ENCODE measurements at regions not wholly inside any gene's neighbourhood (a gene's known extent, or its start where the extent isn't known, plus 50 kb on each side); places are given as distances from the start of the nearest gene placed in this dataset.

DNA sequence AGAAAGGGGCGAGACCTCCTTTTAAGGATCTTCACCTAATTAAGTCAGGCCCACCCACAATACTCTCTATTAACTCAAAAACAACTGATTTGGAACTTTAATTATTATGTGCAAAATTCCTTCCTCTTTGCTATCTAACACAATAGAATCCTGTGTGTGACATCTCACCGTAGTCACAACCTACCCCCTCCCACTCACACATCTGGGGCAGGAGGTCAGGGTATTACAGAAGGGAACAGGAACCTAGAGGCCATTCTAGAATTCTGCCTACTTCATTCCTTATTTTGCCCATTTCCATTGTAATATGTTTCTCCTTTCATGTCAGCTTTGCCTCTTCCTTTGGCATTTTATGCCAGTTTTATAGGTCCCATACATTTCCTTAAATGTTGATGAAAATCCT is 829.3 kb upstream of the ID2 start:
- Histone ChIP-seq H3K9me2 (ENCODE audit: insufficient read depth) (no peaks in the 10 kb centered on the region), H3K4me2 (ENCODE audit: low read length) (no peak overlapping the region), H4K20me1 (ENCODE audit: insufficient read depth) (no peaks in the 10 kb centered on the region), H3K27ac (ENCODE audit: low read depth, low read length) (no peak overlapping the region), H3K36me3 (ENCODE audit: control insufficient read depth in 1 of 2, insufficient read depth in 2 of 2, low read length in 2 of 2) (no peaks in the 10 kb centered on the region), H3K4me1 (ENCODE audit: control insufficient read depth in 1 of 2, insufficient read depth in 2 of 2, low read length in 2 of 2) (no peaks in the 10 kb centered on the region; a peak in 2 of 4 replicates), H3K9ac (ENCODE audit: low read length) (no peak overlapping the region), H3K4me3 (replicated peaks in 1 of 2; ENCODE audit: low read depth in 1 of 2, low read length in 2 of 2) (no peak overlapping the region), H3K9me3 (ENCODE audit: control insufficient read depth in 1 of 2, insufficient read depth in 1 of 2, low read depth in 1 of 2, low read length in 2 of 2) (no peaks in the 10 kb centered on the region), H2AFZ (ENCODE audit: low read depth, low read length, poor library complexity, severe bottlenecking) (no peak overlapping the region), H3K27me3 (ENCODE audit: insufficient read depth, low read length) (peaks cover 11% of the 10 kb centered on the region; the same call in 1 of the 2 replicates), H3K79me2 (ENCODE audit: insufficient read depth, low read length) (no peaks in the 10 kb centered on the region)
- intact Hi-C loops (cut with micrococcal nuclease), result no loop called here
- CTCF ChIA-PET, result no interaction called here
- TF ChIP-seq ATF3 (IDR thresholded peaks at IDR 0.05), result no peak
- no peak for TF ChIP-seq REST (IDR thresholded peaks at IDR 0.05; ENCODE audit: low read depth)
- TF ChIP-seq EZH2 (IDR thresholded peaks at IDR 0.05), result no peak
- TF ChIP-seq CBX3 (IDR thresholded peaks at IDR 0.05; ENCODE audit: low read depth), result no peak
- no peak for TF ChIP-seq SIN3A (IDR thresholded peaks at IDR 0.05; ENCODE audit: low read depth)
- no peak for TF ChIP-seq SP1 (IDR thresholded peaks at IDR 0.05; ENCODE audit: low read depth)
- TF ChIP-seq, protein P1, sequence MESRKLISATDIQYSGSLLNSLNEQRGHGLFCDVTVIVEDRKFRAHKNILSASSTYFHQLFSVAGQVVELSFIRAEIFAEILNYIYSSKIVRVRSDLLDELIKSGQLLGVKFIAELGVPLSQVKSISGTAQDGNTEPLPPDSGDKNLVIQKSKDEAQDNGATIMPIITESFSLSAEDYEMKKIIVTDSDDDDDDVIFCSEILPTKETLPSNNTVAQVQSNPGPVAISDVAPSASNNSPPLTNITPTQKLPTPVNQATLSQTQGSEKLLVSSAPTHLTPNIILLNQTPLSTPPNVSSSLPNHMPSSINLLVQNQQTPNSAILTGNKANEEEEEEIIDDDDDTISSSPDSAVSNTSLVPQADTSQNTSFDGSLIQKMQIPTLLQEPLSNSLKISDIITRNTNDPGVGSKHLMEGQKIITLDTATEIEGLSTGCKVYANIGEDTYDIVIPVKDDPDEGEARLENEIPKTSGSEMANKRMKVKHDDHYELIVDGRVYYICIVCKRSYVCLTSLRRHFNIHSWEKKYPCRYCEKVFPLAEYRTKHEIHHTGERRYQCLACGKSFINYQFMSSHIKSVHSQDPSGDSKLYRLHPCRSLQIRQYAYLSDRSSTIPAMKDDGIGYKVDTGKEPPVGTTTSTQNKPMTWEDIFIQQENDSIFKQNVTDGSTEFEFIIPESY (IDR thresholded peaks at IDR 0.05; ENCODE audit: extremely low read depth, insufficient replicate concordance, low read length), result no peak
- no peak for TF ChIP-seq CEBPB (IDR thresholded peaks at IDR 0.05; ENCODE audit: low read depth)
- TF ChIP-seq, protein P2, sequence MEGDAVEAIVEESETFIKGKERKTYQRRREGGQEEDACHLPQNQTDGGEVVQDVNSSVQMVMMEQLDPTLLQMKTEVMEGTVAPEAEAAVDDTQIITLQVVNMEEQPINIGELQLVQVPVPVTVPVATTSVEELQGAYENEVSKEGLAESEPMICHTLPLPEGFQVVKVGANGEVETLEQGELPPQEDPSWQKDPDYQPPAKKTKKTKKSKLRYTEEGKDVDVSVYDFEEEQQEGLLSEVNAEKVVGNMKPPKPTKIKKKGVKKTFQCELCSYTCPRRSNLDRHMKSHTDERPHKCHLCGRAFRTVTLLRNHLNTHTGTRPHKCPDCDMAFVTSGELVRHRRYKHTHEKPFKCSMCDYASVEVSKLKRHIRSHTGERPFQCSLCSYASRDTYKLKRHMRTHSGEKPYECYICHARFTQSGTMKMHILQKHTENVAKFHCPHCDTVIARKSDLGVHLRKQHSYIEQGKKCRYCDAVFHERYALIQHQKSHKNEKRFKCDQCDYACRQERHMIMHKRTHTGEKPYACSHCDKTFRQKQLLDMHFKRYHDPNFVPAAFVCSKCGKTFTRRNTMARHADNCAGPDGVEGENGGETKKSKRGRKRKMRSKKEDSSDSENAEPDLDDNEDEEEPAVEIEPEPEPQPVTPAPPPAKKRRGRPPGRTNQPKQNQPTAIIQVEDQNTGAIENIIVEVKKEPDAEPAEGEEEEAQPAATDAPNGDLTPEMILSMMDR (IDR thresholded peaks at IDR 0.05 in 2 of 3, conservative IDR thresholded peaks at IDR 0.05 in 1 of 3; ENCODE audit: borderline replicate concordance in 1 of 3, insufficient read depth in 1 of 3, low read depth in 2 of 3, low read length in 2 of 3), result no peak
- no peak for TF ChIP-seq YY1 (IDR thresholded peaks at IDR 0.05; ENCODE audit: extremely low read depth, insufficient replicate concordance, low read depth, low read length)
- TF ChIP-seq, protein P3, sequence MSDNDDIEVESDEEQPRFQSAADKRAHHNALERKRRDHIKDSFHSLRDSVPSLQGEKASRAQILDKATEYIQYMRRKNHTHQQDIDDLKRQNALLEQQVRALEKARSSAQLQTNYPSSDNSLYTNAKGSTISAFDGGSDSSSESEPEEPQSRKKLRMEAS (IDR thresholded peaks at IDR 0.05), result no peak
- TF ChIP-seq POLR2AphosphoS5 (IDR thresholded peaks at IDR 0.05; ENCODE audit: low read depth, low read length), result no peak
- no peak for TF ChIP-seq POLR2A (IDR thresholded peaks at IDR 0.05; ENCODE audit: borderline replicate concordance, extremely low read depth, insufficient read depth, insufficient read length)
- BruUV-seq (replicated peaks), result no TSS peak
- POLR2A ChIA-PET, result no interaction called here
- RAD21 ChIA-PET (ENCODE audit: low non-redundant PET in 1 of 2, low total read pairs in 2 of 2, uncharacterized antibody in 2 of 2, unreplicated experiment in 2 of 2), result no interaction called here
- ATAC-seq (no peak), DNase-seq (ENCODE audit: low read depth, low spot score) (no peak)
